GM18868 (cell line): ENCODE measurements at regions not wholly inside any gene's neighbourhood (a gene's known extent, or its start where the extent isn't known, plus 50 kb on each side); places are given as distances from the start of the nearest gene placed in this dataset.

Experiments
- ATAC-seq: cut with Tn5 transposase; IDR thresholded peaks from one replicate; pipeline ENCODE4 v1.9.1; 2021; ENCODE audit warnings: mild to moderate bottlenecking, moderate library complexity; ENCODE audit not compliant: unreplicated experiment

DNA sequence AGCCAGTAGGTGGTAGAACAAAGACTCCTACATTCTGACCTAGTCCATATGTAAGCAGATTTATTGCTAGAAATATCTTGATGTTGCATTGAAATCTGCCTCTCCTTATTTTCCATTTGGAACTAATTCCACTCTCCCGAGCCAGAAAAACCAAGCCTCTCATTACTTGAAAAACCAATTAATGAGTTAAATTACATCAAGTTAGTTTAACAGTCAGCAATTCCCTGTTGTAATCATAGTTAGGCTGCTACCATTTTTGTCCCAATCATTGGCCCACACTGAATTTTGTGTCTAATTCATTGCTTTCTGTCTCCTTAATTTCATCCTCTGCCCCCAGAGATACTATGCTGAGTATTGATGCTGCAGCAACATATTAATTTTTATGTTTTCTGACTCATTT is 168.3 kb upstream of the TNP1 start:
- no peak for ATAC-seq

DNA sequence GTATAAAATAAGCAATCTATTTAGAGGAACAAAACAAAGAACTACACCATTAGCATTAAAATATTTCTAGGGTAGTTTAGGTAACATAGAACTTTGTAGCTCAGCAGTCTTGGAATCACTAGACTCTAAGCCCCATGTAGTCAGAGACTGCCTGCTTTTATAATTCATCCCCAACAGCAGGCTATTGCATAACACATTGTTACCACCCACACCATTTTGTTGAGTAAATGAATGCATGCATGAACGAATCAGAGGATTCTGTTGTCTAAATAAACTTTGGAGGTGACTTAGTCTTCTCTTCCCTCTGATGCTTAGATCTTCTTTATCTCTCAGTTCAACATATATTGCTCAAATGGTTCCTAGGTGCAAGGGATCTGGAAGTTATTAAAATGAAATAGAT is 167.6 kb upstream of the TNP1 start:
- ATAC-seq, result no peak

DNA sequence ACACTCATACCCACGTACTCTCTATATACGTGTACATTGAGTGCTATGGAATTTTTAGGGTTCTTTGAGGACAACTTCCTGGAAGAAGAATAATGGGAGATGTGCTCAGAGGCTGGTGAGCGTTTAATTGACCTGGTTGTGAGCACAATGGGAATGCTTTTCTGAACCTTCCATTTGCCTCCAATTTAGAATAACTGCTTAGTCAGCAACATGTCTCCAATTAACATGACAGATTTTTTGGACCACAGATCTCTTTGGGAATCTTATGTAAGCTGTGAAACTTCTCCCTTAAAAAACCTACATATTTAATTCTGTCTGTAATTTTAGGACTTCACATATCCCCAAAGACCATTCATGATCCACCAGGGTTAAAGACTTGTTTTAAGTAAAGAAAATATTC is 166.7 kb upstream of the TNP1 start:
- ATAC-seq, result no peak

- ATAC-seq, result no peak
These were observed 166.3 kb upstream of the TNP1 start for GRCh38 chr2:217026161-217026560.

DNA sequence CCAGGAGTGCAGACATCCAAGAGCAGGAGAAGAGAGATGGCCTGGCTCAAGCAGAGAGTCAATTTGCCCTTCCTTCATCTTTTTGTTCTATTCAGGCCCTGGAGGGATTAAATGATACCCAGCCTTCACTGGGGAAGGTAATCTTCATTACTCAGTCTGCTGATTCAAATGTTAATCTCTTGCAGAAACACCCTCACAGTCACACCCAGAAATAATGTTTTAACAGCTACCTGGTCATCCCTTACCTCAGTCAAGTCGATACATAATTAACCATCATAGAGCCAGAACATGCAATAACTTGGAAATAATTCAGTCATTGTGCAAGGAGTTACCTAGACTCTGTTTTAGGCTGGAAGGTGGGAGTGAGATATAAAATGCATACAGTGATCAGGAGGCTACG is 163.7 kb upstream of the TNP1 start:
- ATAC-seq, result no peak

DNA sequence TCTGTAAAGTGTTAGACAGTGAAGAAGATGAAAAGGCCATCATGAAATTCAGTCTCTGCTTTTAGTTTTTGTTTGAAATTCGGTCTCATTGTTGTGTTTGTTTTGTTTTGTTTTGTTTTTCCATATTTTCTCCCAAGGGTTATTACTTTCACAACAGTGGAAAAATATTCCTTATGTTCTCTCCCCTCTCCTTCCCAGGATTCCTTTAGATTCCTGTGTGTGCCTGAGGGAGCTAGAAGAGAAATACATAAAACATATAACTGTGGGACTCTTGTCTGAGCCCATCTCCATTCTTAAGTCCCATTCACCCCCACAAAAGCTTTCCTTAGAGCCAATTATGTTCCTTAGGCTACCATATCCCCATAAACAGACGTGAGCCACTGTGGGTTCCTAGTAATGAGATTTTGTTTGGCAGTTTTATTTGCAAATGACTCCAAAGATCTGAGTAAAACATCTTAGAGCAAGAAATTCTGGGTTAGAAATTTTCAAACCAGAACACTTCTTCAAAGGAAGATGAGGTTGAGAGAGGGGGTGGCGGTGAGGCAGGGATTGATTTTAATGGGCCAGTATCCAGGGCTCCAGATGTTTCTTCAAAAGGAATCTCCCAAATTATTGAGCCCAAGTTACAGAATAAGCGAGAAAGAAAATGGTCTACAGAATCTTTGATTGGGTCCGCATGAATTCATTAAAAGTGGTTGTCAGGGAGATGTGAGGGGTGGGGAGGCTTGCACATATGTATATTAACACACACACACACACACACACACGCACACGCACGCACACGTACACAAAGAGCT is 157.8 kb upstream of the TNP1 start:
- ATAC-seq, result no peak

DNA sequence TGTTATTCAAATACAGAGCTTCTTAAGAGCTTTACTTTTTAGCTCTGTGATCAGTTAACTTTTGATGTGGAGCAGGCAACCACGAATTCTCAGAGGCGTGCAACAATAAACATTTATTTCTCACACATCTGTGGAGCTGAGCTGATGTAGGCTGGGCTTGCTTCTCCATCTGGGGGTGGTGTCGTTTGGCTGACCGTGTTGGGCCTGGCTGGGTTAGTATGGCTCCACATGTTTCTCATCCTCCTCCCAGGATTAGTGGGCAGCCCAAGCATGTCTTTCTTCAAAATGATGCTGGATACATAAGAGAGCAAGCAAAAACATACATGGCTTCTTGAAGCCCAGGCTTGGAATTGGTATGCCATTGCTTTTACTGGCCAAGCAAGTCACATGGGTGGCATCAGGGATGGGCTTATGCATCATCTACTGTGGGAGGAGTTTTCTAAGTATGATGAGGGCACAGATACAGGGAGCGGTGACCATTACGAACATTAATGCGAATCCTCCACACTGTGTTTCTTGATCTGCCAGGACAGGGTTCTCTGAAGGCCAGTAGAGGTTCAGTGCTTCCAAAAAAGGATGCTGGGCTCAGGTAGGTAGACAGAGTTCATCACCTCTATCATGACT is 157.0 kb upstream of the TNP1 start:
- ATAC-seq, result no peak

DNA sequence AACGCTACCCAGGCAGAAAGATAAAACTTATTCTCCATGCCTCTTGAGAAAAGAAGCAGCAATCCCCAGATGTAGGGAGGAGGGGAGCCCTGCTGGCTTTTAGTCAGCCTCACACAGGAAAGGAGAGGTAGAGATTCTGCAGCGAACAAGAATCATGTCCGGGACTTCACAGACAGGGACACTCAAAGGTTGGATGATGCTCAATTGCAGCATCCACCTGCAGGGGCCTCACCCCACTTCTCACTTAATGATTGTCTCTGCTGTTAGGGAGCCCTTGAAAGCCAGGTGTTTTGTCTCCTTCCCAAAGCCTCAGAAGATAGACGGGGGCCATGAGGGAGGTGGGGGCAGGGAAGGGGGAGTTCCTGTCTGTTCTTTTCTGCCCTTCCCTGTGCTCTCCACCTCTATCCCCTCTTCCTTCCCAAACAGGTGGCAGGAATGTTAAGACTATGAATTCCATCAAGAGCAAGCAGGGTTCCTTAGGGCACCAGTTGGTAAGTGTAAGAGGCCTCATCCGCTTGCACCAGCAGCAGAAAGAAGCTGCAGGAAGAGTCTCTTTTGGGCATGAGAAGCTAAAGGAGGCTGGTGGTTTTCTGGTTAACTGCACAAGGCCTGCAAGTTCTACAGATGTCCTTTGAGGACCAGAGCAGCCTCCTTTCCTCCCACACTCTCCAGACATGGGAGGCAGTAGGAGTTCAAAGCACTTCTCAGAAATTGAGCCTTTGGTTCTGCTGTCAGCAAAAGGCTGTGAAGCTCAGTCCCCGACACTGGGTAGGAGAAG is 154.7 kb upstream of the TNP1 start:
- no peak for ATAC-seq

- no peak for ATAC-seq
These were observed 154.1 kb upstream of the TNP1 start for GRCh38 chr2:217013926-217014325.

- no peak for ATAC-seq
These were observed 151.7 kb upstream of the TNP1 start for GRCh38 chr2:217011576-217011975.

DNA sequence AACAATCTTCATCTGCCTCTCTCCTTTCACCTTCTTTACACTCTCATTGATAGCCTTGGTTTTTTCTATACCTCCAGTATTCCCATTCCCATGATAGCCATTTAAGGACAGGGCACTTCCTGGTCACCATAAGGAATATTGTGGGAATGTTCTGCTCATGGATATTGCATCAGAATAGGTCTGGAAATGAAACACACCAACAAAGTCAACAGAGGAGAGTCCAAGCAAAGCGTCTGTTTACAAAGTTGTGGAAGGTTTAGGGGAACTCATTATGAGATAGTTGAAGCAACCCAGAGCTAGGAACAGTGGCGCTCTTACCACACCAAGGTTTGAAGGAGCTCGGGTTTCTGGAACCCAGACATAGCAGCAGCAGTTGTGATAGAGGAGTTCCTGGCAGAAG is 150.3 kb upstream of the TNP1 start:
- ATAC-seq, result no peak

DNA sequence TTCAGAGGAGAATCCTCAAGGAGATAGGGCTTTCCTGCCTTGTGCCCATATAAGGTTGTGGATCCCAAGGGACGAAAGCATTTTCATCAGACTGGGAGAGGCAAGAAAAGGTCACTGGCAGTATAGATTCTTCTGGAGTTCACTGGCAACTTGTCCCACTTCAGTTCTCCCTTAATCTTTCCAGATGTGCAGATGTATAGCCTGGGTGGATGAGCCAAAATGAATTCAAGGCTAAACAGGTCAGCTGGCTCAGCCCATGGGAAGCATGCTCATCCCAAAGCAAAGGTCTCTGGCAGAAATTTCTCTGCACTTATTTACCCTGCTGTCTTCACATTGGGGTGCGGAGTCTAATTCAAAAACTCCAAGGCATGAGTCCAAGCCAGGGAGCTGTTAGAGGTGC is 148.9 kb upstream of the TNP1 start:
- no peak for ATAC-seq

GRCh38 chr2:217006217-217006616 is 146.4 kb upstream of the TNP1 start:
- ATAC-seq, result no peak

DNA sequence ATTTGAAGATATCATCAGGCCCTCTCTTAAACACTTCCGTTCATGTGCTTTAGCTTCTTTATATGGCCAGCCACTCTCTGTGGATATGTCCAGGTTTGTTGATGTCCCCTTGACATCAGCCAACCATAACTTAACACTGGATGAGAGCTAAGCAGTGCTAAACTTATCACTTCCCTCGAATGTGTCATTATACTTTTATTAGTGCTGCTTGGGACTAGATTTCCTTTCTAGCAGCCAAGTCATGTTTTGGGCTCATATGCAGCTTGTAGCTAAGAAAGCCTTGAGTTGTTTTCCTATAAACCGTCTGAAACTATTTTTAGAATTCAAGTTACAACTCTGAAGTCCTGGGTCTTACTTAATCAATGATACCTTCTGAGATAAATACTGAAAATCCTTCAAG is 144.8 kb upstream of the TNP1 start:
- no peak for ATAC-seq

- ATAC-seq, result no peak
These were observed 141.9 kb upstream of the TNP1 start for GRCh38 chr2:217001740-217002139.

GRCh38 chr2:217000406-217000805 is 140.5 kb upstream of the TNP1 start:
- ATAC-seq, result no peak

DNA sequence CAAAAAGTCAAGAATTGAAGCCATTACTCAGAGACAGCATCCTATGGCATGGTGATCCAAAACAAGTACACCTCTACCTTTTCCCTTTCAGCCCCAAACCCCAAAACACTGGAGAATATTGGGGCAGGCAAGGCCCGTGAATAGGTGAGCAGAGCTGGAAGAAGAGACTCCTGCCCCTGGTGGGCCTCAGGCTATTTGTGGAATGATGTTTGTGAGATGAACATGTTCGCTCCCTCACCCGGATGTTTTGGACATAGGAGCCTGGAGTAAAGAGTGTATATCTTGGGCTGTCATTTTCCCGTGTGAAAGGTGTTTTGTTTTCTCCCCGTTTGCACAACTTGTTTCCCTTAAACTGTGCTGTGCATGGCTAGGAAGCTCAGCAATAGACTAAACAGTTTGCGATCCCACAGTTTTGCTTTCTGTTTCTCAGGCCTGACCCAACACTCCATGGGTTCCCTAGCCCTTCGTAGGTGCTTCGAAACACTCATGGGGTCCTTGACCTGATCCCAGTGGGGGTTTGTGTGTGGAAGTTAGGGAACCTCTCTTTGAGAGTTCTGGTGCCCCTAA is 136.5 kb upstream of the TNP1 start:
- no peak for ATAC-seq

DNA sequence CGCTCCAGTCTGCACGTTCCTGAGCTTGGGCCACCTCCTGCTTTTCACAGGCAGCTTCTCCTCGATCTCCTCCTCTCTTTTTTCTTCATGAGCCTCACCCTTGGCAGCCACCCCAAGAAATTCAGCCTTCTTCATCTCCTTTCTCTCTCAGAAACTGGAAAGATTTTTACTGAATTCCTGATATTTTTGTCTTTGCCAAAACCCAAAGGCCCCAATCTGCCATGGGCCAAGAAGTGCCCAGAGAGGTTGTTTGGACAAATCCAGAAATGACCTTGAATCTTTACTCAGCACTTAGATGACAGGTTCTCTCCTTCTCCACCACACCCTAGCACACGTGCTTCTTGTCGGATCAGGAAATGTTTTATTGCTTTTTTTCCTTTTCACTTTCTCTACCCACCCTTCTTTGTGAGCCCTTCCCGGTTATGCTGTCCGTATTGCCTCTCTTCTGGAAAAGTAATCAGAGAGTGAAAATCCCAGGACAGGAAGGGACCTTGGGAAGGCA is 134.5 kb upstream of the TNP1 start:
- no peak for ATAC-seq

GRCh38 chr2:216992056-216992675 is 132.3 kb upstream of the TNP1 start:
- no peak for ATAC-seq

GRCh38 chr2:216991563-216991962 is 131.7 kb upstream of the TNP1 start:
- ATAC-seq, result no peak
